GM12878 (cell line): ENCODE measurements at regions not wholly inside any gene's neighbourhood (a gene's known extent, or its start where the extent isn't known, plus 50 kb on each side); places are given as distances from the start of the nearest gene placed in this dataset.

ENCODE experiments used
- CEBPB ChIP-seq, 2 experiments: fragments of 150-350 bp in 1 of 2; IDR thresholded peaks; 2 replicates each; pipeline ENCODE4 v1.6.1; 2012 to 2014; ENCODE audit warnings: low read depth in 2 of 2, low read length in 2 of 2, borderline replicate concordance in 1 of 2, inconsistent platforms in 1 of 2
- CEBPZ ChIP-seq: fragments of 150-350 bp; IDR thresholded peaks from 2 replicates; pipeline ENCODE4 v1.6.1; 2016; ENCODE audit warnings: low read depth, low read length
- CHD1 ChIP-seq: IDR thresholded peaks from 2 replicates; pipeline ENCODE4 v1.6.1; 2012; ENCODE audit warnings: low read depth, low read length, improper control_type of control experiment
- EP300 ChIP-seq, 2 experiments: fragments of 150-350 bp in 1 of 2; IDR thresholded peaks; 2 replicates each; pipeline ENCODE4 v1.6.1; 2011 to 2012; ENCODE audit warnings: low read depth in 2 of 2, low read length in 2 of 2, borderline replicate concordance in 1 of 2, improper control_type of control experiment in 1 of 2, inconsistent platforms in 1 of 2; ENCODE audit not compliant: control insufficient read depth in 1 of 2
- FOS ChIP-seq: IDR thresholded peaks from 3 replicates; pipeline ENCODE4 v1.6.1; 2011; ENCODE audit warnings: borderline replicate concordance; ENCODE audit not compliant: insufficient read length; ENCODE audit errors: extremely low read depth
- GABPA ChIP-seq: IDR thresholded peaks from 2 replicates; pipeline ENCODE4 v1.6.1; 2014; ENCODE audit warnings: antibody characterized with exemption, low read depth, mild to moderate bottlenecking, inconsistent platforms
- NFIC ChIP-seq: IDR thresholded peaks from 2 replicates; pipeline ENCODE4 v1.6.1; 2012; ENCODE audit warnings: low read depth, mild to moderate bottlenecking, inconsistent platforms, low read length, moderate library complexity
- POLR2AphosphoS5 ChIP-seq: IDR thresholded peaks from 2 replicates; pipeline ENCODE4 v1.6.1; 2011; ENCODE audit warnings: mild to moderate bottlenecking, low read length, inconsistent platforms
- SMAD5 ChIP-seq: IDR thresholded peaks from 2 replicates; pipeline ENCODE4 v1.6.1; 2016; ENCODE audit warnings: antibody characterized with exemption, low read depth
- TF ChIP-seq, protein P1 (sequence below), 3 experiments: IDR thresholded peaks in 2 of 3; conservative IDR thresholded peaks in 1 of 3; 2 replicates each; pipeline ENCODE4 v1.5.1; 2011; ENCODE audit warnings: low read depth in 3 of 3, low read length in 3 of 3, mild to moderate bottlenecking in 3 of 3, control low read depth in 2 of 3, moderate library complexity in 2 of 3, inconsistent platforms in 1 of 3, mixed read lengths in 1 of 3; ENCODE audit not compliant: control insufficient read depth in 2 of 3, insufficient read depth in 1 of 3; ENCODE audit errors: extremely low read depth in 1 of 3

- TF ChIP-seq FOS: no peak
- TF ChIP-seq, protein P1, sequence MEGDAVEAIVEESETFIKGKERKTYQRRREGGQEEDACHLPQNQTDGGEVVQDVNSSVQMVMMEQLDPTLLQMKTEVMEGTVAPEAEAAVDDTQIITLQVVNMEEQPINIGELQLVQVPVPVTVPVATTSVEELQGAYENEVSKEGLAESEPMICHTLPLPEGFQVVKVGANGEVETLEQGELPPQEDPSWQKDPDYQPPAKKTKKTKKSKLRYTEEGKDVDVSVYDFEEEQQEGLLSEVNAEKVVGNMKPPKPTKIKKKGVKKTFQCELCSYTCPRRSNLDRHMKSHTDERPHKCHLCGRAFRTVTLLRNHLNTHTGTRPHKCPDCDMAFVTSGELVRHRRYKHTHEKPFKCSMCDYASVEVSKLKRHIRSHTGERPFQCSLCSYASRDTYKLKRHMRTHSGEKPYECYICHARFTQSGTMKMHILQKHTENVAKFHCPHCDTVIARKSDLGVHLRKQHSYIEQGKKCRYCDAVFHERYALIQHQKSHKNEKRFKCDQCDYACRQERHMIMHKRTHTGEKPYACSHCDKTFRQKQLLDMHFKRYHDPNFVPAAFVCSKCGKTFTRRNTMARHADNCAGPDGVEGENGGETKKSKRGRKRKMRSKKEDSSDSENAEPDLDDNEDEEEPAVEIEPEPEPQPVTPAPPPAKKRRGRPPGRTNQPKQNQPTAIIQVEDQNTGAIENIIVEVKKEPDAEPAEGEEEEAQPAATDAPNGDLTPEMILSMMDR (IDR thresholded peaks at IDR 0.05 in 2 of 3, conservative IDR thresholded peaks at IDR 0.05 in 1 of 3; ENCODE audit: control insufficient read depth in 2 of 3, extremely low read depth in 1 of 3, insufficient read depth in 1 of 3, low read depth in 3 of 3, low read length in 3 of 3): no peak
- TF ChIP-seq CHD1: no peak
- TF ChIP-seq EP300 (IDR thresholded peaks at IDR 0.05; ENCODE audit: borderline replicate concordance in 1 of 2, control insufficient read depth in 1 of 2, low read depth in 2 of 2, low read length in 2 of 2): no peak
- TF ChIP-seq CEBPB (IDR thresholded peaks at IDR 0.05; ENCODE audit: borderline replicate concordance in 1 of 2, low read depth in 2 of 2, low read length in 2 of 2): no peak
- no peak for TF ChIP-seq CEBPZ
- no peak for TF ChIP-seq POLR2AphosphoS5
- no peak for TF ChIP-seq SMAD5
- no peak for TF ChIP-seq GABPA
- TF ChIP-seq NFIC: no peak
Observed at GRCh38 chr17:77393274-77393600, 252.5 kb downstream of the SEC14L1 start.
